Eye (tissue), 1 donor: ENCODE measurements at regions not wholly inside any gene's neighbourhood (a gene's known extent, or its start where the extent isn't known, plus 50 kb on each side); places are given as distances from the start of the nearest gene placed in this dataset.
A peak's percentile ranks its signal among the peaks of the same experiment; 100 is the strongest.
"Not testable (repeated sequence)": the region's sequence is repeated elsewhere in the genome, so short reads cannot be mapped to it uniquely, and the experiment has no call there.

Source experiments
- DNase-seq: peaks from one replicate; pipeline ENCODE4 v3.0.0-alpha.2; 2015

- no peak for DNase-seq
These were observed 89.0 kb downstream of the NAF1 start for GRCh38 chr4:163077680-163078079.

- DNase-seq: no peak
These were observed 94.5 kb downstream of the NAF1 start for GRCh38 chr4:163072222-163072621.

GRCh38 chr4:163071308-163071707, 95.4 kb downstream of the NAF1 start:
- DNase-seq: no peak

- no peak for DNase-seq
These were observed 96.7 kb downstream of the NAF1 start for GRCh38 chr4:163070023-163070422.

GRCh38 chr4:163063891-163064290, 102.8 kb downstream of the NAF1 start:
- no peak for DNase-seq

- no peak for DNase-seq
These were observed 118.2 kb downstream of the NAF1 start for GRCh38 chr4:163048447-163048846.

- no peak for DNase-seq
These were observed 124.4 kb downstream of the NAF1 start for GRCh38 chr4:163042306-163042705.

- no peak for DNase-seq
These were observed 149.6 kb downstream of the NAF1 start for GRCh38 chr4:163017135-163017534.

GRCh38 chr4:163012816-163013215, 153.9 kb downstream of the NAF1 start:
- DNase-seq: no peak

GRCh38 chr4:163003979-163004378, 162.7 kb downstream of the NAF1 start:
- DNase-seq: no peak

- DNase-seq: peak; percentile 24
These were observed 178.2 kb downstream of the NAF1 start for GRCh38 chr4:162988530-162988929.

GRCh38 chr4:162985131-162985530, 181.6 kb downstream of the NAF1 start:
- no peak for DNase-seq

GRCh38 chr4:162984621-162985020, 182.1 kb downstream of the NAF1 start:
- no peak for DNase-seq

GRCh38 chr4:162981823-162982222, 184.9 kb downstream of the NAF1 start:
- no peak for DNase-seq

- DNase-seq: no peak
These were observed 188.3 kb downstream of the NAF1 start for GRCh38 chr4:162978398-162978797.

GRCh38 chr4:162977788-162978187, 188.9 kb downstream of the NAF1 start:
- DNase-seq: no peak

- DNase-seq: no peak
These were observed 193.9 kb downstream of the NAF1 start for GRCh38 chr4:162972661-162973330.

GRCh38 chr4:162969194-162969593, 197.5 kb downstream of the NAF1 start:
- no peak for DNase-seq

GRCh38 chr4:162965978-162966377, 200.7 kb downstream of the NAF1 start:
- DNase-seq: not testable (repeated sequence)

GRCh38 chr4:162959046-162959445, 207.6 kb downstream of the NAF1 start:
- DNase-seq: no peak

- DNase-seq: no peak
These were observed 209.1 kb downstream of the NAF1 start for GRCh38 chr4:162957521-162958143.

GRCh38 chr4:162954976-162955375, 211.7 kb downstream of the NAF1 start:
- no peak for DNase-seq

GRCh38 chr4:162952232-162952631, 214.5 kb downstream of the NAF1 start:
- DNase-seq: peak; percentile 10

GRCh38 chr4:162945713-162946112, 221.0 kb downstream of the NAF1 start:
- DNase-seq: no peak

GRCh38 chr4:162943263-162943662, 223.4 kb downstream of the NAF1 start:
- DNase-seq: no peak
